ENCODE measurements at regions not wholly inside any gene's neighbourhood (a gene's known extent, or its start where the extent isn't known, plus 50 kb on each side); places are given as distances from the start of the nearest gene placed in this dataset.

- no peak for TF ChIP-seq POLR2AphosphoS5 (IDR thresholded peaks at IDR 0.05)
- no peak for TF ChIP-seq CTCF (IDR thresholded peaks at IDR 0.05)
- TF ChIP-seq EP300 (IDR thresholded peaks at IDR 0.05), result no peak
- TF ChIP-seq POLR2A (IDR thresholded peaks at IDR 0.05), result no peak
Measured at GRCh38 chr7:10239695-10240345, 733.9 kb upstream of the PHF14 start.

Measured in upper lobe of left lung (tissue), 4 donors.